ENCODE measurements at regions not wholly inside any gene's neighbourhood (a gene's known extent, or its start where the extent isn't known, plus 50 kb on each side); places are given as distances from the start of the nearest gene placed in this dataset.

- H3K27ac ChIP-seq, result no peak overlapping the region
- no peak for TF ChIP-seq ZFX (IDR thresholded peaks at IDR 0.05)
- no peak for TF ChIP-seq CTCF (conservative IDR thresholded peaks at IDR 0.05)
These were observed 447.0 kb downstream of the CNTNAP4 start for GRCh38 chr16:76724181-76724580.

GRCh38 chr16:76729525-76729924, 452.3 kb downstream of the CNTNAP4 start:
- no peak overlapping the region for H3K27ac ChIP-seq
- TF ChIP-seq ZFX (IDR thresholded peaks at IDR 0.05) (no peak), CTCF (conservative IDR thresholded peaks at IDR 0.05) (peak; percentile 15; the same call in 1 of the 2 replicates)

- TF ChIP-seq ZFX (IDR thresholded peaks at IDR 0.05) (no peak), CTCF (conservative IDR thresholded peaks at IDR 0.05) (no peak)
- no peak overlapping the region for H3K27ac ChIP-seq
These were observed 455.7 kb downstream of the CNTNAP4 start for GRCh38 chr16:76732894-76733293.

GRCh38 chr16:76741623-76742022, 449.4 kb upstream of the MON1B start:
- no peak for TF ChIP-seq ZFX (IDR thresholded peaks at IDR 0.05)
- TF ChIP-seq CTCF (conservative IDR thresholded peaks at IDR 0.05), result no peak
- no peak overlapping the region for H3K27ac ChIP-seq

GRCh38 chr16:76748461-76749348, 442.3 kb upstream of the MON1B start:
- H3K27ac ChIP-seq, result no peak overlapping the region
- TF ChIP-seq ZFX (IDR thresholded peaks at IDR 0.05), result no peak
- no peak for TF ChIP-seq CTCF (conservative IDR thresholded peaks at IDR 0.05)

- TF ChIP-seq CTCF (conservative IDR thresholded peaks at IDR 0.05), result peak; percentile 14; the same call in 1 of the 2 replicates
- TF ChIP-seq ZFX (IDR thresholded peaks at IDR 0.05), result no peak
- H3K27ac ChIP-seq, result no peak overlapping the region
These were observed 441.1 kb upstream of the MON1B start for GRCh38 chr16:76749780-76750375.

GRCh38 chr16:76755496-76755895, 435.5 kb upstream of the MON1B start:
- TF ChIP-seq ZFX (IDR thresholded peaks at IDR 0.05), result no peak
- TF ChIP-seq CTCF (conservative IDR thresholded peaks at IDR 0.05), result no peak
- H3K27ac ChIP-seq, result no peak overlapping the region
